Panc1 (cell line): ENCODE measurements at regions not wholly inside any gene's neighbourhood (a gene's known extent, or its start where the extent isn't known, plus 50 kb on each side); places are given as distances from the start of the nearest gene placed in this dataset.

Source experiments
- CTCF ChIP-seq: fragments of 450-650 bp; IDR thresholded peaks from 2 replicates; pipeline ENCODE4 v1.5.1; 2017; ENCODE audit warnings: mild to moderate bottlenecking
- TCF7L2 ChIP-seq: IDR thresholded peaks from 2 replicates; pipeline ENCODE4 v1.6.1; 2011; ENCODE audit warnings: mild to moderate bottlenecking, low read depth, low read length, inconsistent platforms

GRCh38 chr5:79851391-79851863, 139.6 kb downstream of the MTX3 start:
- TF ChIP-seq CTCF, result no peak
- no peak for TF ChIP-seq TCF7L2
